ENCODE measurements at regions not wholly inside any gene's neighbourhood (a gene's known extent, or its start where the extent isn't known, plus 50 kb on each side); places are given as distances from the start of the nearest gene placed in this dataset.

GRCh38 chr4:29704059-29704458 lies 1016.1 kb upstream of the PCDH7 start:
- peaks cover 36% of the 10 kb centered on the region for H3K9me3 ChIP-seq
- no peaks in the 10 kb centered on the region for H3K36me3 ChIP-seq (ENCODE audit: low read depth)
- TF ChIP-seq CTCF (IDR thresholded peaks at IDR 0.05): no peak
- DNase-seq (no peak), ATAC-seq (no peak)
- no peak overlapping the region for H3K4me3 ChIP-seq
- intact Hi-C loops (cut with DNase I, micrococcal nuclease): no loop called here
- no peaks in the 10 kb centered on the region for H3K4me1 ChIP-seq (ENCODE audit: low read depth)

- TF ChIP-seq CTCF (IDR thresholded peaks at IDR 0.05): no peak
- no peak for ATAC-seq
- intact Hi-C loops (cut with DNase I, micrococcal nuclease): no loop called here
Measured at GRCh38 chr4:29708473-29708872, 1011.7 kb upstream of the PCDH7 start.

GRCh38 chr4:29710519-29710918 lies 1009.6 kb upstream of the PCDH7 start:
- no peak overlapping the region for H3K4me3 ChIP-seq
- no peak for TF ChIP-seq CTCF (IDR thresholded peaks at IDR 0.05)
- H3K4me1 ChIP-seq (ENCODE audit: low read depth): no peaks in the 10 kb centered on the region
- H3K9me3 ChIP-seq: peaks cover 22% of the 10 kb centered on the region
- no peak for DNase-seq
- no peaks in the 10 kb centered on the region for H3K36me3 ChIP-seq (ENCODE audit: low read depth)
- intact Hi-C loops (cut with DNase I, micrococcal nuclease): no loop called here
- no peak for ATAC-seq

More at GRCh38 chr4:29708473-29708872, 1011.7 kb upstream of the PCDH7 start:
- peaks cover 18% of the 10 kb centered on the region for H3K9me3 ChIP-seq
- DNase-seq: no peak
- H3K4me3 ChIP-seq: no peak overlapping the region
- no peaks in the 10 kb centered on the region for H3K4me1 ChIP-seq (ENCODE audit: low read depth)
- H3K36me3 ChIP-seq (ENCODE audit: low read depth): no peaks in the 10 kb centered on the region

GRCh38 chr4:29711226-29711625 lies 1008.9 kb upstream of the PCDH7 start:
- peaks cover 18% of the 10 kb centered on the region for H3K9me3 ChIP-seq
- no peak for ATAC-seq
- intact Hi-C loops (cut with DNase I, micrococcal nuclease): no loop called here
- no peak for TF ChIP-seq CTCF (IDR thresholded peaks at IDR 0.05)
- no peak for DNase-seq
- H3K36me3 ChIP-seq (ENCODE audit: low read depth): no peaks in the 10 kb centered on the region
- no peaks in the 10 kb centered on the region for H3K4me1 ChIP-seq (ENCODE audit: low read depth)
- H3K4me3 ChIP-seq: no peak overlapping the region

- intact Hi-C loops (cut with DNase I, micrococcal nuclease): no loop called here
- no peaks in the 10 kb centered on the region for H3K36me3 ChIP-seq (ENCODE audit: low read depth)
- H3K9me3 ChIP-seq: peaks cover 20% of the 10 kb centered on the region
- H3K4me1 ChIP-seq (ENCODE audit: low read depth): no peaks in the 10 kb centered on the region
- no peak for ATAC-seq
- DNase-seq: no peak
- no peak overlapping the region for H3K4me3 ChIP-seq
- no peak for TF ChIP-seq CTCF (IDR thresholded peaks at IDR 0.05)
Measured at GRCh38 chr4:29717287-29718057, 1002.7 kb upstream of the PCDH7 start.
